SK-N-SH treated with all-trans-retinoic acid at 6 μM for 48 hours (cell line): ENCODE measurements at regions not wholly inside any gene's neighbourhood (a gene's known extent, or its start where the extent isn't known, plus 50 kb on each side); places are given as distances from the start of the nearest gene placed in this dataset.

Experiments used
- ATAC-seq: fragments of 200-7000 bp; cut with Tn5 transposase; 3 replicates; pipeline ENCODE4 v1.9.1; 2020; ENCODE audit warnings: mild to moderate bottlenecking, moderate library complexity
- BACH2 ChIP-seq: fragments of 250-450 bp; sonication (Bioruptor Pico); IDR thresholded peaks from 2 replicates; pipeline ENCODE4 v1.9.0; 2021; ENCODE audit warnings: mild to moderate bottlenecking, borderline replicate concordance
- CSDC2 ChIP-seq: fragments of 250-450 bp; sonication (Bioruptor Pico); IDR thresholded peaks from 2 replicates; pipeline ENCODE4 v1.5.0; 2020; ENCODE audit warnings: mild to moderate bottlenecking, moderate library complexity
- ESRRG ChIP-seq: fragments of 250-450 bp; sonication (Bioruptor Pico); IDR thresholded peaks from 2 replicates; pipeline ENCODE4 v1.6.1; 2021; ENCODE audit warnings: mild to moderate bottlenecking
- GLIS3 ChIP-seq: fragments of 250-450 bp; sonication (Bioruptor Pico); IDR thresholded peaks from 2 replicates; pipeline ENCODE4 v1.5.0; 2020; ENCODE audit warnings: mild to moderate bottlenecking, moderate library complexity
- ISL1 ChIP-seq: fragments of 250-450 bp; sonication (Bioruptor Pico); IDR thresholded peaks from 2 replicates; pipeline ENCODE4 v2.1.2; 2022; ENCODE audit warnings: mild to moderate bottlenecking, moderate library complexity
- OSR1 ChIP-seq: fragments of 250-450 bp; sonication (Bioruptor Pico); IDR thresholded peaks from 2 replicates; pipeline ENCODE4 v1.8.0; 2022; ENCODE audit warnings: moderate library complexity, mild to moderate bottlenecking, inconsistent platforms
- PPARA ChIP-seq: fragments of 250-450 bp; sonication (Bioruptor Pico); IDR thresholded peaks from 2 replicates; pipeline ENCODE4 v1.5.0; 2020; ENCODE audit warnings: mild to moderate bottlenecking, borderline replicate concordance
- RARB ChIP-seq: fragments of 250-450 bp; sonication (Bioruptor Pico); IDR thresholded peaks from 2 replicates; pipeline ENCODE4 v1.8.0; 2021; ENCODE audit warnings: mild to moderate bottlenecking, moderate library complexity
- TCF4 ChIP-seq: fragments of 250-450 bp; sonication (Bioruptor Pico); IDR thresholded peaks from 2 replicates; pipeline ENCODE4 v1.8.0; 2021; ENCODE audit warnings: mild to moderate bottlenecking, moderate library complexity, borderline replicate concordance
- TSHZ2 ChIP-seq: fragments of 250-450 bp; sonication (Bioruptor Pico); IDR thresholded peaks from 2 replicates; pipeline ENCODE4 v1.5.0; 2020; ENCODE audit warnings: mild to moderate bottlenecking, moderate library complexity
- ZC3H10 ChIP-seq: fragments of 250-450 bp; sonication (Bioruptor Pico); IDR thresholded peaks from 2 replicates; pipeline ENCODE4 v1.5.1; 2021; ENCODE audit warnings: mild to moderate bottlenecking, moderate library complexity
- ZFP30 ChIP-seq: fragments of 450-650 bp; formaldehyde crosslinking; IDR thresholded peaks from 2 replicates; pipeline ENCODE4 v1.5.0; 2022; ENCODE audit warnings: mild to moderate bottlenecking, moderate library complexity
- ZNF565 ChIP-seq: fragments of 450-650 bp; formaldehyde crosslinking; conservative IDR thresholded peaks from 2 replicates; pipeline ENCODE4 v1.5.0; 2020; ENCODE audit warnings: low read depth, mild to moderate bottlenecking, moderate library complexity
- ZNF8 ChIP-seq: fragments of 450-650 bp; formaldehyde crosslinking; IDR thresholded peaks from 2 replicates; pipeline ENCODE4 v1.5.0; 2020; ENCODE audit warnings: mild to moderate bottlenecking, moderate library complexity
- TF ChIP-seq, protein P1 (sequence below): fragments of 250-450 bp; sonication (Bioruptor Pico); IDR thresholded peaks from 2 replicates; pipeline ENCODE4 v1.8.0; 2021; ENCODE audit warnings: low read depth, mild to moderate bottlenecking, moderate library complexity, borderline replicate concordance
- TF ChIP-seq, protein P2 (sequence below): fragments of 250-450 bp; sonication (Bioruptor Pico); IDR thresholded peaks from 2 replicates; pipeline ENCODE4 v1.5.1; 2020; ENCODE audit warnings: low read depth, mild to moderate bottlenecking, moderate library complexity
- TF ChIP-seq, protein P3 (sequence below): fragments of 250-450 bp; sonication (Bioruptor Pico); IDR thresholded peaks from 2 replicates; pipeline ENCODE4 v1.5.1; 2021; ENCODE audit warnings: mild to moderate bottlenecking, moderate library complexity

DNA sequence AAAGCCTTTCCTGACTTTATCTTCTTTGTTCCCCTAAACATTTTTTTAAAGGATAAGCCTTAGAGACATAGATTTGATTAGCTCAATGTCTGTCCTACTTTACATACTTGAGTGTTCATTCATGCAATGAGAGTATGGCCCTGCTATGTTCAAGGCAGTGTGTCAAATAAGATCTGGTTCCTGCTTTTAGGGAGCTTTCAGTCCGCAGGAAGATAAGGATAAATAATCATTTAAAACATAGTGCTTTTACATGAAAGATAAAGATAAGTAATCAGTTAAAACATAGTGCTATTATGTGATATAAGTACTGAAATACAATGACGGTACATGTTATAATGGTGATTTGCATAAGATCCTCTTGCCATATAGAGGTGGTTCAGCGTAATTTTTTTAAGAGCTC is 378.3 kb upstream of the PRICKLE1 start (continued):
- TF ChIP-seq TSHZ2 (CRISPR knock-in tag) (peak; percentile 72), ISL1 (CRISPR knock-in tag) (0 out of 2 replicates have a peak, but pooled peaks have one; percentile 11), ESRRG (CRISPR knock-in tag) (no peak), ZFP30 (CRISPR knock-in tag) (no peak), ZNF565 (CRISPR knock-in tag) (no peak), ZNF8 (CRISPR knock-in tag) (peak; percentile 44; the same call in 1 of the 2 replicates), ZC3H10 (CRISPR knock-in tag) (no peak), RARB (CRISPR knock-in tag) (no peak), CSDC2 (no peak), PPARA (CRISPR knock-in tag) (no peak)
- TF ChIP-seq, protein P1, sequence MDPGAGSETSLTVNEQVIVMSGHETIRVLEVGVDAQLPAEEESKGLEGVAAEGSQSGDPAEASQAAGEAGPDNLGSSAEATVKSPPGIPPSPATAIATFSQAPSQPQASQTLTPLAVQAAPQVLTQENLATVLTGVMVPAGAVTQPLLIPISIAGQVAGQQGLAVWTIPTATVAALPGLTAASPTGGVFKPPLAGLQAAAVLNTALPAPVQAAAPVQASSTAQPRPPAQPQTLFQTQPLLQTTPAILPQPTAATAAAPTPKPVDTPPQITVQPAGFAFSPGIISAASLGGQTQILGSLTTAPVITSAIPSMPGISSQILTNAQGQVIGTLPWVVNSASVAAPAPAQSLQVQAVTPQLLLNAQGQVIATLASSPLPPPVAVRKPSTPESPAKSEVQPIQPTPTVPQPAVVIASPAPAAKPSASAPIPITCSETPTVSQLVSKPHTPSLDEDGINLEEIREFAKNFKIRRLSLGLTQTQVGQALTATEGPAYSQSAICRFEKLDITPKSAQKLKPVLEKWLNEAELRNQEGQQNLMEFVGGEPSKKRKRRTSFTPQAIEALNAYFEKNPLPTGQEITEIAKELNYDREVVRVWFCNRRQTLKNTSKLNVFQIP (CRISPR knock-in tag) = no peak
- TF ChIP-seq, protein P2, sequence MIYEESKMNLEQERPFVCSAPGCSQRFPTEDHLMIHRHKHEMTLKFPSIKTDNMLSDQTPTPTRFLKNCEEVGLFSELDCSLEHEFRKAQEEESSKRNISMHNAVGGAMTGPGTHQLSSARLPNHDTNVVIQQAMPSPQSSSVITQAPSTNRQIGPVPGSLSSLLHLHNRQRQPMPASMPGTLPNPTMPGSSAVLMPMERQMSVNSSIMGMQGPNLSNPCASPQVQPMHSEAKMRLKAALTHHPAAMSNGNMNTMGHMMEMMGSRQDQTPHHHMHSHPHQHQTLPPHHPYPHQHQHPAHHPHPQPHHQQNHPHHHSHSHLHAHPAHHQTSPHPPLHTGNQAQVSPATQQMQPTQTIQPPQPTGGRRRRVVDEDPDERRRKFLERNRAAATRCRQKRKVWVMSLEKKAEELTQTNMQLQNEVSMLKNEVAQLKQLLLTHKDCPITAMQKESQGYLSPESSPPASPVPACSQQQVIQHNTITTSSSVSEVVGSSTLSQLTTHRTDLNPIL (CRISPR knock-in tag) = no peak

DNA sequence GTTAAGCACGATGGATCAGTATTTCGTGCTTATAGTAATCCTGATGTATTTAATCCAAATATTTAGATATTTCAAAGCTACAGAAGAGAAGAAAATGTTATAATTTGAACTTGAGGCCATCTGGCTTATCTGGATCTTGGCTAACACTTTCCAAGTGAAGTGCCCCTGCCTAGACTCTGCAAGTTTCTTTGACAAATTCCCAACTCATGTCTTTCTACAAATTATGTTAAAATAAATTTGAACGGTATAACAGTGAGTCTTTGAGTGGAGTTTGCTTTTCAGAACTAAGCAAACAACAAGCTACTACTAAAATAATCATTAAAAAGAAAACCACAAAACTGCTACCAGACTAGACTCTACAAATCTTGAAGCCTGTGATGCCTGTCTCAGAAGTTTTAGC is 374.4 kb upstream of the PRICKLE1 start:
- TF ChIP-seq, protein P2 (CRISPR knock-in tag) = no peak
- no peak for TF ChIP-seq ISL1 (CRISPR knock-in tag)
- TF ChIP-seq, protein P1 (CRISPR knock-in tag) = no peak
- TF ChIP-seq, protein P3, sequence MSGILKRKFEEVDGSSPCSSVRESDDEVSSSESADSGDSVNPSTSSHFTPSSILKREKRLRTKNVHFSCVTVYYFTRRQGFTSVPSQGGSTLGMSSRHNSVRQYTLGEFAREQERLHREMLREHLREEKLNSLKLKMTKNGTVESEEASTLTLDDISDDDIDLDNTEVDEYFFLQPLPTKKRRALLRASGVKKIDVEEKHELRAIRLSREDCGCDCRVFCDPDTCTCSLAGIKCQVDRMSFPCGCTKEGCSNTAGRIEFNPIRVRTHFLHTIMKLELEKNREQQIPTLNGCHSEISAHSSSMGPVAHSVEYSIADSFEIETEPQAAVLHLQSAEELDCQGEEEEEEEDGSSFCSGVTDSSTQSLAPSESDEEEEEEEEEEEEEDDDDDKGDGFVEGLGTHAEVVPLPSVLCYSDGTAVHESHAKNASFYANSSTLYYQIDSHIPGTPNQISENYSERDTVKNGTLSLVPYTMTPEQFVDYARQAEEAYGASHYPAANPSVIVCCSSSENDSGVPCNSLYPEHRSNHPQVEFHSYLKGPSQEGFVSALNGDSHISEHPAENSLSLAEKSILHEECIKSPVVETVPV = no peak
- no peak for TF ChIP-seq OSR1
- no peak for TF ChIP-seq ZNF565 (CRISPR knock-in tag)
- TF ChIP-seq CSDC2 = no peak
- TF ChIP-seq BACH2 (CRISPR knock-in tag) = no peak
- no peak for TF ChIP-seq TCF4 (CRISPR knock-in tag)
- ATAC-seq = no peak

DNA sequence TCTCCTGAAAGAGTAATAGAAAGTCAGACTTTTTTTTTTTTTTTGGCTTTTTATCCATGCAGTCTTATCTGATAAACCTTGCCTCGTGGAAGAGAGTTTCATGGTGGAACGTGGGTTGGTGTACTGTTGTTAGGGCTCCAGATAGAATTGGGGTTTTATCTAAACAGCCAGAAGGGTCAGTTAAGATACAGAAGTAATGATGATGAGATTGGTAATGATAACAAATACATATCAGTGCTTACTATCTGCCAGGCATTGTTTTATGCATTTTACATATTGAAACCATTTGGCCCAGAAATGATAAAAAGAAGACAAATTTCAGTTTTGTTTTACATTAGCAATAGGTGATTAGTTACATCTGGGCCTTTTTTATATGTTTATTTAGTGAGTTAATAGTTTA is 372.8 kb upstream of the PRICKLE1 start:
- ATAC-seq = no peak
- TF ChIP-seq, protein P1 (CRISPR knock-in tag) = no peak
- TF ChIP-seq OSR1 = no peak
- TF ChIP-seq ZNF565 (CRISPR knock-in tag) = no peak
- TF ChIP-seq, protein P3 = no peak
- TF ChIP-seq GLIS3 (CRISPR knock-in tag) = no peak
- peak; percentile 61; the same call in 1 of the 2 replicates for TF ChIP-seq TSHZ2 (CRISPR knock-in tag)
- no peak for TF ChIP-seq PPARA (CRISPR knock-in tag)
- TF ChIP-seq, protein P2 (CRISPR knock-in tag) = no peak
